Ovary (tissue), 3 donors: ENCODE measurements at regions not wholly inside any gene's neighbourhood (a gene's known extent, or its start where the extent isn't known, plus 50 kb on each side); places are given as distances from the start of the nearest gene placed in this dataset.
"Not testable (repeated sequence)": the region's sequence is repeated elsewhere in the genome, so short reads cannot be mapped to it uniquely, and the experiment has no call there.

Experiments
- CTCF ChIP-seq, 3 donors: fragments of 450-650 bp in 2 of 3; fragments of 200-600 bp in 1 of 3; IDR thresholded peaks; one replicate each; pipeline versions ENCODE4 v1.5.1 to v1.8.0; 2016 to 2022; ENCODE audit warnings: antibody characterized with exemption in 3 of 3, mild to moderate bottlenecking in 1 of 3
- POLR2A ChIP-seq: fragments of 450-650 bp; IDR thresholded peaks from one replicate; pipeline ENCODE4 v1.6.1; 2017; ENCODE audit warnings: antibody characterized with exemption, mild to moderate bottlenecking, moderate library complexity
- donor health status: DM: no; HTN: no; CAD: no.

DNA sequence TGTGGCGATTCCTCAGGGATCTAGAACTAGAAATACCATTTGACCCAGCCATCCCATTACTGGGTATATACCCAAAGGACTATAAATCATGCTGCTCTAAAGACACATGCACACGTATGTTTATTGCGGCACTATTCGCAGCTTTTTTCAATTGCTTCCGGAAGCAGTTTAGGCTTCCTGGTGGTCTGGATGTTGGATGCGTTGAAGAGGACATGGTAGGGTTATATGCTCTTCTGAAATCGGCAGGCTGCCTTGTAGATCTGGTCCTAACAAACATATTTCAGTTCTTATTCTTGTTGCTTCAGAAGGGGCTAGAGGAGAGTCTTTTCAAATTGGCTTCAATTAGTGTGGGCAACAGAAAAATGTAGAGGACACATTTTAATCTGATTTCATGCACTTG, 243.4 kb downstream of the TMA16 start:
- not testable (repeated sequence) for TF ChIP-seq CTCF (IDR thresholded peaks at IDR 0.05); POLR2A
